MM.1S (cell line): ENCODE measurements at regions not wholly inside any gene's neighbourhood (a gene's known extent, or its start where the extent isn't known, plus 50 kb on each side); places are given as distances from the start of the nearest gene placed in this dataset.
"Not testable (repeated sequence)": the region's sequence is repeated elsewhere in the genome, so short reads cannot be mapped to it uniquely, and the experiment has no call there.

ENCODE experiments used
- DNase-seq: peaks from one replicate; pipeline ENCODE4 v3.0.0-alpha.2; 2015
- H2AFZ ChIP-seq: fragments of 300-600 bp; sonication (generic); 2 replicates; pipeline ENCODE4 v1.6.0; 2016; ENCODE audit warnings: antibody characterized with exemption, low read length
- H3F3A ChIP-seq: fragments of 300-600 bp; sonication (generic); 2 replicates; pipeline ENCODE4 v1.6.1; 2016; ENCODE audit warnings: mild to moderate bottlenecking, antibody characterized with exemption, low read length, moderate library complexity, mixed read lengths; ENCODE audit not compliant: insufficient read depth
- H3K27ac ChIP-seq: fragments of 300-600 bp; sonication (generic); 2 replicates; pipeline ENCODE4 v1.5.1; 2016; ENCODE audit warnings: mild to moderate bottlenecking, low read length
- H3K27me3 ChIP-seq: fragments of 300-600 bp; sonication (generic); replicated peaks from 2 replicates; pipeline ENCODE4 v1.6.0; 2016; ENCODE audit warnings: low read length; ENCODE audit not compliant: insufficient read depth
- H3K36me3 ChIP-seq: fragments of 300-600 bp; sonication (generic); replicated peaks from 2 replicates; pipeline ENCODE4 v1.6.1; 2016; ENCODE audit warnings: mild to moderate bottlenecking, low read length, mixed read lengths; ENCODE audit not compliant: insufficient read depth
- H3K4me1 ChIP-seq: fragments of 300-600 bp; sonication (generic); 2 replicates; pipeline ENCODE4 v1.6.1; 2016; ENCODE audit warnings: low read length, mixed read lengths
- H3K4me2 ChIP-seq: fragments of 300-600 bp; sonication (generic); 2 replicates; pipeline ENCODE4 v1.6.0; 2016; ENCODE audit warnings: low read depth, low read length
- H3K4me3 ChIP-seq: fragments of 300-600 bp; sonication (generic); 2 replicates; pipeline ENCODE4 v1.5.1; 2016; ENCODE audit warnings: low read length, mixed read lengths
- H3K79me2 ChIP-seq: fragments of 300-600 bp; sonication (generic); 2 replicates; pipeline ENCODE4 v1.6.1; 2016; ENCODE audit warnings: mixed run types, low read length, mixed read lengths
- H3K9ac ChIP-seq: fragments of 300-600 bp; sonication (generic); 2 replicates; pipeline ENCODE4 v1.6.1; 2016; ENCODE audit warnings: low read length, mixed read lengths
- H3K9me2 ChIP-seq: fragments of 300-600 bp; sonication (generic); replicated peaks from 2 replicates; pipeline ENCODE4 v1.6.1; 2016; ENCODE audit warnings: mild to moderate bottlenecking, low read length, mixed read lengths; ENCODE audit not compliant: insufficient read depth
- H3K9me3 ChIP-seq: fragments of 300-600 bp; sonication (generic); replicated peaks from 2 replicates; pipeline ENCODE4 v1.6.1; 2016; ENCODE audit warnings: mild to moderate bottlenecking, low read length, mixed read lengths; ENCODE audit not compliant: insufficient read depth
- H4K20me1 ChIP-seq: fragments of 300-600 bp; sonication (generic); 2 replicates; pipeline ENCODE4 v1.6.1; 2016; ENCODE audit warnings: mild to moderate bottlenecking, low read length, moderate library complexity, mixed read lengths; ENCODE audit not compliant: insufficient read depth
- CTCF ChIP-seq: fragments of 300-600 bp; sonication (generic); IDR thresholded peaks from 2 replicates; pipeline ENCODE4 v1.5.1; 2016; ENCODE audit warnings: antibody characterized with exemption, low read length, mixed read lengths
- EZH2 ChIP-seq: fragments of 300-600 bp; sonication (generic); optimal IDR thresholded peaks from 2 replicates; pipeline ENCODE3; 2017; ENCODE audit warnings: low read depth, mild to moderate bottlenecking, antibody characterized with exemption, low read length, mixed read lengths
- EZH2phosphoT487 ChIP-seq: fragments of 300-600 bp; sonication (generic); IDR thresholded peaks from 2 replicates; pipeline ENCODE4 v1.6.1; 2018; ENCODE audit warnings: antibody characterized with exemption, low read length

GRCh38 chr3:130828948-130829947, 64.6 kb upstream of the ATP2C1 start:
- Histone ChIP-seq H2AFZ (no peak overlapping the region), H3K36me3 (no peaks in the 10 kb centered on the region), H3K9ac (no peak overlapping the region), H3F3A (no peaks in the 10 kb centered on the region), H3K79me2 (no peaks in the 10 kb centered on the region), H3K9me3 (no peaks in the 10 kb centered on the region), H3K27me3 (no peaks in the 10 kb centered on the region), H3K4me2 (no peak overlapping the region), H3K4me3 (no peak overlapping the region), H3K27ac (no peak overlapping the region), H3K9me2 (no peaks in the 10 kb centered on the region), H4K20me1 (no peaks in the 10 kb centered on the region), H3K4me1 (no peaks in the 10 kb centered on the region)
- TF ChIP-seq CTCF (no peak), EZH2 (no peak), EZH2phosphoT487 (no peak)
- no peak for DNase-seq

GRCh38 chr3:130831719-130832400, 62.0 kb upstream of the ATP2C1 start:
- no peaks in the 10 kb centered on the region for H3K9me2 ChIP-seq
- DNase-seq, result no peak
- H3K27me3 ChIP-seq, result no peaks in the 10 kb centered on the region
- no peak overlapping the region for H3K9ac ChIP-seq
- no peak overlapping the region for H3K27ac ChIP-seq
- H3K36me3 ChIP-seq, result no peaks in the 10 kb centered on the region
- no peak overlapping the region for H3K4me3 ChIP-seq
- no peak overlapping the region for H3K4me2 ChIP-seq
- H3K4me1 ChIP-seq, result no peaks in the 10 kb centered on the region
- no peaks in the 10 kb centered on the region for H4K20me1 ChIP-seq
- H3K9me3 ChIP-seq, result no peaks in the 10 kb centered on the region
- H3F3A ChIP-seq, result no peaks in the 10 kb centered on the region
- no peaks in the 10 kb centered on the region for H3K79me2 ChIP-seq
- no peak for TF ChIP-seq EZH2
- TF ChIP-seq CTCF, result no peak
- no peak for TF ChIP-seq EZH2phosphoT487
- no peak overlapping the region for H2AFZ ChIP-seq

GRCh38 chr3:130832401-130832746, 61.5 kb upstream of the ATP2C1 start:
- H4K20me1 ChIP-seq, H3K79me2 ChIP-seq, H3K4me2 ChIP-seq, H3K9me3 ChIP-seq, H3F3A ChIP-seq, H3K27me3 ChIP-seq, H3K9me2 ChIP-seq, H3K9ac ChIP-seq, H3K27ac ChIP-seq, H3K4me1 ChIP-seq, DNase-seq, H2AFZ ChIP-seq, H3K36me3 ChIP-seq, H3K4me3 ChIP-seq: not testable (repeated sequence)

- Histone ChIP-seq H3K4me3 (no peak overlapping the region), H3K4me1 (peaks cover 13% of the 10 kb centered on the region), H3K36me3 (no peaks in the 10 kb centered on the region), H3K9me3 (no peaks in the 10 kb centered on the region), H3K27ac (no peak overlapping the region), H3K4me2 (no peak overlapping the region), H3K9me2 (no peaks in the 10 kb centered on the region), H3K79me2 (no peaks in the 10 kb centered on the region), H2AFZ (no peak overlapping the region), H4K20me1 (no peaks in the 10 kb centered on the region), H3K27me3 (no peaks in the 10 kb centered on the region), H3K9ac (no peak overlapping the region), H3F3A (peaks cover 9% of the 10 kb centered on the region)
- DNase-seq, result no peak
- no peak for TF ChIP-seq CTCF
- no peak for TF ChIP-seq EZH2phosphoT487
- TF ChIP-seq EZH2, result no peak
These were observed 59.4 kb upstream of the ATP2C1 start for GRCh38 chr3:130834476-130834875.
